ENCODE measurements at regions not wholly inside any gene's neighbourhood (a gene's known extent, or its start where the extent isn't known, plus 50 kb on each side); places are given as distances from the start of the nearest gene placed in this dataset.

DNA sequence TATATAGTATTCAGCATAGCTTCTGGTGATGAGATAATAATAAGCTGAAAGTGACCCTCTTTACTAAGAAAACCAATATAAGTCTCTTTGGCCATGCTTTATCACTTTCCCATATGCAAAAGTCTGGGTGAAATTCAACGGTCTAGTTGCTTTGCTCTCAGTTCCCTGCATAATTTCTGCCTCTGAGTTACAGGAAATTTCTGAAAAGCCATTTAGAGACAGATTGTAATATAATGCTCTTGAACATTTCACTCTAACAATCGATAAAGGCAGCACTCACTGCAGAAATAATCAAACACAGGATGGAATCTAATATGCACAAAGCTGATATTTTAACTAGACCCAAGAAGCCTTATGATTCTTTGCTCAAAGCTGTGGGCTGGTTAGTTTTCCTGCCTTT, 100.1 kb upstream of the LIFR start:
- Histone ChIP-seq H2BK12ac (ENCODE audit: insufficient read length, low read depth, low read length) (no peak overlapping the region), H3K23me2 (ENCODE audit: insufficient read length, low read depth, low read length, poor library complexity, severe bottlenecking) (no peaks in the 10 kb centered on the region), H4K5ac (ENCODE audit: insufficient read length, low read depth, low read length) (no peak overlapping the region), H3K79me2 (ENCODE audit: insufficient read depth, low read length) (no peaks in the 10 kb centered on the region), H4K91ac (ENCODE audit: insufficient read length, low read depth, low read length) (no peak overlapping the region), H2AFZ (ENCODE audit: low read length) (no peak overlapping the region), H2BK120ac (ENCODE audit: low read depth, low read length, poor library complexity, severe bottlenecking) (no peak overlapping the region), H2BK15ac (ENCODE audit: low read depth, low read length) (no peak overlapping the region), H3K4me1 (ENCODE audit: insufficient read depth, low read length) (no peaks in the 10 kb centered on the region; the same call in 1 of the 2 replicates), H3K79me1 (ENCODE audit: insufficient read depth, low read depth, low read length, poor library complexity, severe bottlenecking) (no peaks in the 10 kb centered on the region), H2BK5ac (ENCODE audit: insufficient read length, low read length) (no peak overlapping the region), H3K27ac (ENCODE audit: insufficient read length, low read depth, low read length) (no peak overlapping the region), H3K14ac (ENCODE audit: insufficient read depth, low read length) (no peak overlapping the region), H3K4me2 (ENCODE audit: insufficient read depth, insufficient read length, low read length) (no peak overlapping the region), H3T11ph (ENCODE audit: low read length) (no peak overlapping the region), H3K4ac (ENCODE audit: low read depth, low read length) (no peak overlapping the region), H2AK5ac (ENCODE audit: insufficient read length, low read length) (no peak overlapping the region), H3K9ac (ENCODE audit: extremely low read depth, insufficient read length, low read length) (no peak overlapping the region), H3K9me3 (ENCODE audit: control insufficient read depth, low read depth, low read length) (no peaks in the 10 kb centered on the region), H4K20me1 (ENCODE audit: control insufficient read depth, insufficient read depth, insufficient read length) (no peaks in the 10 kb centered on the region), H3K23ac (ENCODE audit: insufficient read length, low read depth, low read length) (no peak overlapping the region), H3K18ac (ENCODE audit: insufficient read length, low read depth, low read length) (no peak overlapping the region), H3K27me3 (ENCODE audit: insufficient read depth, low read length) (no peaks in the 10 kb centered on the region), H4K8ac (replicated peaks; ENCODE audit: insufficient read length, low read depth, low read length) (no peak overlapping the region), H3K56ac (ENCODE audit: insufficient read length, low read depth, low read length) (no peak overlapping the region), H2BK20ac (ENCODE audit: low read depth, low read length, poor library complexity, severe bottlenecking) (no peak overlapping the region)
- Mint-ChIP-seq H3K27me3 (ENCODE audit: low read depth) (peaks cover 6% of the 10 kb centered on the region; the same call in 1 of the 2 replicates), H3K36me3 (ENCODE audit: insufficient read depth in 1 of 3, low read depth in 3 of 3) (no peaks in the 10 kb centered on the region), H3K4me1 (peaks cover 18 to 24% of the 10 kb centered on the region in 2 experiments), H3K9me3 (no peaks in the 10 kb centered on the region; a peak in 1 of 5 replicates), H3K27ac (no peak overlapping the region), H3K4me3 (no peak overlapping the region)
- WGBS (ENCODE audit: extremely low coverage, insufficient read length, low lambda C conversion rate) = no CpG with 5 or more reads among the region's 2 CpGs
- no peak for DNase-seq
- TF ChIP-seq, protein P1, sequence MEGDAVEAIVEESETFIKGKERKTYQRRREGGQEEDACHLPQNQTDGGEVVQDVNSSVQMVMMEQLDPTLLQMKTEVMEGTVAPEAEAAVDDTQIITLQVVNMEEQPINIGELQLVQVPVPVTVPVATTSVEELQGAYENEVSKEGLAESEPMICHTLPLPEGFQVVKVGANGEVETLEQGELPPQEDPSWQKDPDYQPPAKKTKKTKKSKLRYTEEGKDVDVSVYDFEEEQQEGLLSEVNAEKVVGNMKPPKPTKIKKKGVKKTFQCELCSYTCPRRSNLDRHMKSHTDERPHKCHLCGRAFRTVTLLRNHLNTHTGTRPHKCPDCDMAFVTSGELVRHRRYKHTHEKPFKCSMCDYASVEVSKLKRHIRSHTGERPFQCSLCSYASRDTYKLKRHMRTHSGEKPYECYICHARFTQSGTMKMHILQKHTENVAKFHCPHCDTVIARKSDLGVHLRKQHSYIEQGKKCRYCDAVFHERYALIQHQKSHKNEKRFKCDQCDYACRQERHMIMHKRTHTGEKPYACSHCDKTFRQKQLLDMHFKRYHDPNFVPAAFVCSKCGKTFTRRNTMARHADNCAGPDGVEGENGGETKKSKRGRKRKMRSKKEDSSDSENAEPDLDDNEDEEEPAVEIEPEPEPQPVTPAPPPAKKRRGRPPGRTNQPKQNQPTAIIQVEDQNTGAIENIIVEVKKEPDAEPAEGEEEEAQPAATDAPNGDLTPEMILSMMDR (conservative IDR thresholded peaks at IDR 0.05) = no peak

All from H9 (cell line).